ENCODE measurements at regions not wholly inside any gene's neighbourhood (a gene's known extent, or its start where the extent isn't known, plus 50 kb on each side); places are given as distances from the start of the nearest gene placed in this dataset.

DNA sequence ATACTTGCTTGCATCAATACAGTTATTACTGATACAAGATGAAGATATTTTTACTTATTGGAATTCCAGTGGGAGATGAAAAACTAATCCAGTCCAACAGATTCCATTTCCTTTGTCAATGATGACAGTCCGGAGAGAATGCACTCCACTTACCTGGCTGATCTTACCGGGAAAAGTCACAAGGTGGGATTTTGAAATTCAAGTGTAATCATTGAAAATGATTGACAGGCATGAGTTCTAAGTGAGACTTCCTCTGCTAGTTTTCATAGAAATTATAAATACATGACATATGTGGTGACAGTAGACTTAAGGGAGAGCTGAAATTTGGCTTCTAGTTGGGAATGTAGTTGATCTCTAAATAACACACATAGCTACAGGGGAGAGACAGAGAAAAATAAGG lies 859.9 kb downstream of the FAT4 start:
- TF ChIP-seq, protein P1, sequence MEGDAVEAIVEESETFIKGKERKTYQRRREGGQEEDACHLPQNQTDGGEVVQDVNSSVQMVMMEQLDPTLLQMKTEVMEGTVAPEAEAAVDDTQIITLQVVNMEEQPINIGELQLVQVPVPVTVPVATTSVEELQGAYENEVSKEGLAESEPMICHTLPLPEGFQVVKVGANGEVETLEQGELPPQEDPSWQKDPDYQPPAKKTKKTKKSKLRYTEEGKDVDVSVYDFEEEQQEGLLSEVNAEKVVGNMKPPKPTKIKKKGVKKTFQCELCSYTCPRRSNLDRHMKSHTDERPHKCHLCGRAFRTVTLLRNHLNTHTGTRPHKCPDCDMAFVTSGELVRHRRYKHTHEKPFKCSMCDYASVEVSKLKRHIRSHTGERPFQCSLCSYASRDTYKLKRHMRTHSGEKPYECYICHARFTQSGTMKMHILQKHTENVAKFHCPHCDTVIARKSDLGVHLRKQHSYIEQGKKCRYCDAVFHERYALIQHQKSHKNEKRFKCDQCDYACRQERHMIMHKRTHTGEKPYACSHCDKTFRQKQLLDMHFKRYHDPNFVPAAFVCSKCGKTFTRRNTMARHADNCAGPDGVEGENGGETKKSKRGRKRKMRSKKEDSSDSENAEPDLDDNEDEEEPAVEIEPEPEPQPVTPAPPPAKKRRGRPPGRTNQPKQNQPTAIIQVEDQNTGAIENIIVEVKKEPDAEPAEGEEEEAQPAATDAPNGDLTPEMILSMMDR (IDR thresholded peaks at IDR 0.05) = no peak
- TF ChIP-seq POLR2A (IDR thresholded peaks at IDR 0.05) = no peak
